HG03196 (cell line): ENCODE measurements at regions not wholly inside any gene's neighbourhood (a gene's known extent, or its start where the extent isn't known, plus 50 kb on each side); places are given as distances from the start of the nearest gene placed in this dataset.

Experiments
- ATAC-seq: cut with Tn5 transposase; IDR thresholded peaks from one replicate; pipeline ENCODE4 v1.9.1; 2021; ENCODE audit not compliant: unreplicated experiment

DNA sequence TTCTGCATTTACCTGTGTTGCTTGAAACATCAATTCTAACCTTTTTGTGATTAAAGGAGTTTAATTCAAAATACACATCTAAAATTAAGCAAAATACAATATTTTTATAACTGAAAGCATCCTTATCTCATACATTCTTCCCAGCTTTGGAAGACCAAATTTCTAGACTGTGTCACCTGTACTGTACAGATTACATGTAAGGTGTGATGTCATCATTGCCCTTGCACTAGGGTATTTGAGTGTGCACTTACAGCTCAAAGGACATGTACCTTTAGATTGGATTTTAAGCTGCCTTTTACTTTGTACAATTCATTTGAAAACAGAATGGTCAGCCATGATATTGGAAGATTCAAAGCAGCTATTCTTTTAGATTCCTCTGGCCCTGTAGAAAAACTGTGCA, 932.8 kb upstream of the POU3F3 start:
- ATAC-seq: no peak

- no peak for ATAC-seq
Observed at GRCh38 chr2:103942199-103942598, 911.7 kb upstream of the POU3F3 start.

- ATAC-seq: no peak
Observed at GRCh38 chr2:103945083-103945482, 908.8 kb upstream of the POU3F3 start.

DNA sequence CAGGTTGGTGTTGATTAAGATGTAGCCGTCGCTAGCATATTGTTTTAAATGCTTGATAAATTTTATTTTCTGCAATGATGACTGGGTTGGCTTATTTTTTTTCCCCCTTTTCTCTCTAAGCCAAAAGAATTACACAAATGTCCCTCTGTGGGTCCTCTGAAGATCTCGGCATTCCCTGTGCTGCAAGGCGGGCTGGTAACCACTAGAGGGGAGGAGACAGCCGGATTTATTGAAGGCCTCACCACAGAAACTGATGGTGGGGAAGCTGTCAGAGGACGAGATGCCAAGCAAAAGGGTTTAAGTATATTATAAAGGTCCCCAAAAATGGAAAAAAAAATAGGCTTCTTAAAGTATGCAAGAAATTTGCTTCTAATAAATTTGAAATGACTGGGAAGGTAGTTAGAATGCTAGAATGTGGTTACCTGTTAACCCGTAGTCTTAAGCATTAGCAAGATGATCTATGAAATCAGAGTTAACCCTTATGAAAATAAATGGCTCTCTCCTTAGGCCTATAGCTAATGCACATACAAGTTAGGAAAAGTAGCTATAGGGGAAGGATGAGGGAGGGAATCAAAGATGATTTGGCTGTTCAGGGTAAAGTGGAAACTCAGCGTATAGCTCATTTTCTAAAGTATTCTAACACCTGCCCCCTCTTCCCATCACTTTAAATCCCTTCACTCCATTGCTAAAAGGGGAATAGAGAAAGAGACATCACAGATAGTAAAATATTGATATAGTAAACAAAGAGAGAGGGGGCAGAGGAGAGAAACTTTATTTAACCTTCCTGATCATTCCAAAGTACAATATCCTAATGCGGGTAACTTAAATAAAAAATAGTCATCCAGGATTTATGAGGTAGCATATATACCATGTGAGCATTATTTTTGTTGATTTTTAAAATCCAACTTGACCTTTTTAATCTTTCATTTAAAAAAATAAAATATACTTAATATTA, 894.5 kb upstream of the POU3F3 start:
- no peak for ATAC-seq

DNA sequence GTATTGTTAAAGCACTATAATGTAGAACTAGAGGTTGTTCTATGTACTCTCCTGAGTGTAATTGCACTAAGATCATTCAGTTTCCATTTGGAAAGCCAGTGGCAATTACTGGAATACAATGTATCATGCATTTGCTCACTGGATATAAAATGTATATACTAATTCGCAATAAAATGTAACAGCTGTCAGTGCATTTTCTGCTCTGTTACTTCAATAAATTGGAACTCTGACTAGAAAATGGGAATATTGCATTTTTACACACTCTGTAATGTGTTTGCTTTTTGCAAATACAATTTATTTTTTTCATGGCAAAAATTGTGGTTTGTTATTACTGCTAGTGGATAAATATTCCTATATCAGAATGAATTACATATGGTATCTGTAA, 893.8 kb upstream of the POU3F3 start:
- ATAC-seq: no peak

DNA sequence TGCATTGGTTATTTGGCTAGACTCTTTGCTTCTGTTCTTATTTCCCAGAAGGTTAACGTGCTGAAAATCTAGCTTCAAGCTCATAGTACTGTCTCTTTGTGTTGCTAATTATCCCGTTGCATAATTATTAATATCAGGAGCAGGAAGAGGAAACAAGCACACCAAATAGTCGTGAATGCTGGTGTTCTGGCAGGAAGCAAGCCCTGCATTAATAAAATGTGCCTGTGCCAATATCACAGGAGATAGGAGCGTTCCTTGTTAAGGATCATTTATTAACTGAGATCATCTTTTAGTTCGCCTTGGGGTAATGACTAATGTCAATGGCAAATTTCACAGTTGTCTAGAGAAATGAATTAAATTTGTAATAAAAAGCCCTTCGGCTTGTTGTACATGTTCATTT, 893.0 kb upstream of the POU3F3 start:
- no peak for ATAC-seq

DNA sequence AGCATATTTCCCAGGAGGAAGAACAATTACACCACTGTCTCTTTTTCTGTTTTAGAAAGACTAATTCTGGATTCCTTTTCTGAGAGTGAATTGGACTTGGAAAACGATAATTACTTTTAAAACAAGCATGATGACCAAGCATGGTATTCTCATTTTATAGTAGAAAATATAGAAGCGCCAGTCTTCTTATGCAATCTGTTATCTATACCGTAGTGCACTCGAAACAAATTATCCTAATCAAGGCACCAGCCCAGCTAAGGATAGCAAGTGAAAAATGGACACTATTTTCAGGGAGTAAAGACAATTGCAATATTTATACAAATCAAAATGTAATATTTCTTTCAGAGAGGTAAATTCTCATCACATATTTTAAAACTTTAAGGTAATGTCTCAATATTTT, 892.1 kb upstream of the POU3F3 start:
- no peak for ATAC-seq

- no peak for ATAC-seq
Observed at GRCh38 chr2:103962670-103963069, 891.2 kb upstream of the POU3F3 start.

- no peak for ATAC-seq
Observed at GRCh38 chr2:103963146-103963725, 890.7 kb upstream of the POU3F3 start.

- no peak for ATAC-seq
Observed at GRCh38 chr2:103977241-103977640, 876.7 kb upstream of the POU3F3 start.

GRCh38 chr2:103977668-103978067, 876.2 kb upstream of the POU3F3 start:
- no peak for ATAC-seq

GRCh38 chr2:103980401-103980800, 873.5 kb upstream of the POU3F3 start:
- ATAC-seq: no peak

DNA sequence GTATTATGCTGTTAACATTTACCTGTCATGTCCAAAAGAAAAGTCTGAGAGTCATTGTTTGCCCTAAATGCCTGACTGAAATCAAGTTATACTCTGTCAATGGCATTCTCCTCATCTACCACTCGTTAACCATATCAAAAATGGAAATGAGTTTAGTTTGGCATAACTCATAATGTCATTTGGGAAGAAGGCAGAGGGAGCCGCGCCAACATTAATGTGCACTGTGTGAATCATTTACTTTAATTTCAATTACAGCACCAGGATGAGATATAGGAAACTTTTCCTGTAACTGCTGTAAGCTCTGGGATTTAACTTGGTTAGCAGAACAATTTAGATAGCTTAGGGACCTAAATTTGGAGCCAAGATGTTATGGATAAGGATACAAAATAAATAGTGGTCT, 871.2 kb upstream of the POU3F3 start:
- no peak for ATAC-seq

DNA sequence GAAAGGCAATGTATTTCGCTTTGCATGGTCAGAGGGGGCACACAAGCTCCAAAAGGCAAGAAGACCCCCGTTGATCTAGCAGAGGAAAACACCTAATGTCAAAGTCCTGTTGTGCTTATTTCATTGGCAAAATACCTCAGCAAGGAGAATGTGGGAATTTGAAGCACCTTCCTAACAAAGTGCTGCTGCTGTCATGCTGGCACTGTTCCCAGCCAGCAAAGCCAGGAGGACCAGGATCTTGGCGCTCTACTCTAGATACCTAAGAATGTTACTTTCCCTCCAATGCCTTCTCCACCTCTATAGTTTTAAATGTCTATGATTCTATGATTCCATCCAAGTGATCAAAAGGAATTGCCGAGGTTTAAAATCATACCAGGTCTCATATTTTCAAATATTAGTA, 867.9 kb upstream of the POU3F3 start:
- no peak for ATAC-seq

DNA sequence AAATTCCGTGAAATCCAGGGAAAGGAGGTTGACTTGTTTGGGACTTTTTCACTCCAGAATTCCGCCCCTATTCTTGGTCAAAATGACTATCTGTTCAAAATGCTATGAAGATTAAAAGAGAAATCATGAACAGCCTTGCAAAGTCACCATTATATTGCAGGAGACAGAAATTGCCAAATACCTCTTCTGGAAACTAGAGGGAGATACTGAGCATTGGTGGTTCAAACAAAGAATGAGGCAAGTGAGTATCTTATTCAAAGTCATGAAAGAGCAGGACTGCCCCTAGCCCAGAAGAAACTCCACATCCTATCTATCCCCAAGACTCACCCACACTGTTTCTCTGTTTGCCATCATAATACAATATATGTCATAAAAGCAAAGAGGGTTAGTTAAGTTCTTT, 862.3 kb upstream of the POU3F3 start:
- no peak for ATAC-seq

- no peak for ATAC-seq
Observed at GRCh38 chr2:104004821-104005220, 849.1 kb upstream of the POU3F3 start.

DNA sequence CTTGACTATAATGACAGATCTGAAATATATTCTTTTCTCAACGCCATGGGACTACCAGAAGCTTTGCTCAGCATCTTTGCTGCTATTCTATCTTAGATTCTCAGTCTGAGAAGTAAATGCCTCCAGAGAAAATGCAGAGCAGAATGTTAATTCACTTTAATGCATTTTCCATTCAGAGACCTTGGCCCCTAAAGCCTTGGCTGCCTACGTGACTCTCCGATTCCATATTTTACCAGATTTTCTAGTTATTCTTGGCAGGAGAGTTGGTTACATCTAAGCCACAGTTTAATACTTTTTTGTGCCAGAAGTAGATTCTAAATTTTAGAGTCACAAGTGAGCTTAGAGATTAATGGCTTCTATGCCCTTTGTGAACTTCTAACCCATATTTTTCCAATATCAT, 837.1 kb upstream of the POU3F3 start:
- ATAC-seq: no peak

DNA sequence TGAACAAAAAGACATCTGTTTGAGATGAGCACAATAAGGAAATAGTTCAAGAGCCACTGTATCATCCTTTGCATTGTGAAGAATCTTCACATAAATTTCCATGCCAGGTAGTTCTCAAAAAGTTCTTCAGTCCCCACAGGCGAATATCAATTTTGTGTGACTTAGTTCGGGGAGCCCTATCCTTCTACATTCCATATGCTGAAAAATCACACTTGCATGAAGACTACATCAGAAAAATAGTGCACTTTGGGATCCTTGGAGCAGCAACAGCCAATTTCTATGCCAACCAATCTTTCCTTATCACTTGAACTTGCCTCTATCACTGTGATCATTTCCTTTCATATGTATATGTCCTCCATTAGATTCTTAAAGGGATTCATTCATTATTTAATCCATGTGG, 830.6 kb upstream of the POU3F3 start:
- ATAC-seq: no peak

DNA sequence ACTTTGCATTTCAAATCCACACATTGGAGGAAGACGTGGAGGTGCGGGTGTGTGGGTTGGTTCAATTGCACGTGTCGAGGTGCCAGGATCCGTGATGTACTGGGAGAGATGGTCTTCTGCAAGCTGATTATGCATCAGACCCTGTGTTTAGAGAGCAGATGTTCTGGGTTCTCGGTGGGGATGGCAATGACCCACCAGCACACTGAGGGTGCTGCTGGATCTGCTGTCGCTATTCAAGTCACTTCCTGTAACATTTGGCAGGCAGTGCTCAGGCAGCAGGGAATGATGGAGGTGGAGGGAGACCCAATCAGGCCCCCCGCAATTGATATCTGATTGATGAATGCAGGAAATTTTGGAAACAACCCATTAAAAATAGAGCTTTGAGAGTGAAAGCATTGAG, 830.1 kb upstream of the POU3F3 start:
- no peak for ATAC-seq

GRCh38 chr2:104025295-104025694, 828.6 kb upstream of the POU3F3 start:
- ATAC-seq: no peak

DNA sequence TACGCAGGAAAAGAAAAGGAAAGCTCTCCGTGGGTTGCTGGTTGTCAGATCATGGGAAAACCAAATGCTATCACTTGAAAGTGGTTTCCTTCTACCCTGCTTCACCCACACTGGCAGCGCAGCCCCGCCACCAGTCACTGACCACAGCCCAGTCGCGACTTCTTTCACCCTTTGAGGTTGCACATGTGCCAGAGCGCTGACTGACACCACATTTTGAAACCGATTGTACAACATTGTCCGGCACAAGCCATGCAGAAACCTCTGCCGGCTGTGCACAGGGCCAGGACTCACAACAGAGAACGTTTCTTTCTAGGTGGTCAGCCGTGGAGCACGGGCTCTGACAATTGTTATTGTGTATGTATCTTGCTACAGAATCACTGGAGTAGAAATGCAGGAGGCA, 827.2 kb upstream of the POU3F3 start:
- ATAC-seq: no peak

- ATAC-seq: no peak
Observed at GRCh38 chr2:104027321-104027720, 826.6 kb upstream of the POU3F3 start.

GRCh38 chr2:104028061-104028460, 825.9 kb upstream of the POU3F3 start:
- no peak for ATAC-seq
